SIG-M5 treated with dmso at 0.1 percent for 504 hours (cell line): ENCODE measurements at regions not wholly inside any gene's neighbourhood (a gene's known extent, or its start where the extent isn't known, plus 50 kb on each side); places are given as distances from the start of the nearest gene placed in this dataset.
A peak's percentile ranks its signal among the peaks of the same experiment; 100 is the strongest.
"Not testable (repeated sequence)": the region's sequence is repeated elsewhere in the genome, so short reads cannot be mapped to it uniquely, and the experiment has no call there.

Experiments used
- DNase-seq: peaks from one replicate; lab custom pipeline; 2025; ENCODE audit not compliant: unreplicated experiment; lab: John Stamatoyannopoulos, UW

DNA sequence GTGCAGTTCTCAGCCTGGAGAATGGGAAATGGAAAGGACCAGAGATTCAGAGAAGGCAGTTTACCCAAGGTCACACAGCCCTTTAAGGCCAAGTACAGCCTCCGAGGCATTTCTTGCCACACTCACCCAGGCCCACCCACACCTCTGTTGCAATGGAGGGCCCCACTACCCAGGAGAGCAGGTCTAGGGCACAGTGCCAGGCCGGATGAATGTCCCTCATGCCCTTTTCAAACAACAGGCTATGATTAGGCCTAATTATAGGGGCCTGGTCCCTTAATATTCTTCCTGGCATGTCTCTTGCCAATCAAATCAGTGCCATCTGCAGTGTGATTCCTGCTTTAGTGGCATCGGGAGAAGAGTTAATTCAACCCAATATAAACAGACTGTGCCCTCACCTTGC lies 195.3 kb downstream of the KLRB1 start:
- not testable (repeated sequence) for DNase-seq

GRCh38 chr12:9411616-9412268 lies 196.0 kb downstream of the KLRB1 start:
- DNase-seq = not testable (repeated sequence)

DNA sequence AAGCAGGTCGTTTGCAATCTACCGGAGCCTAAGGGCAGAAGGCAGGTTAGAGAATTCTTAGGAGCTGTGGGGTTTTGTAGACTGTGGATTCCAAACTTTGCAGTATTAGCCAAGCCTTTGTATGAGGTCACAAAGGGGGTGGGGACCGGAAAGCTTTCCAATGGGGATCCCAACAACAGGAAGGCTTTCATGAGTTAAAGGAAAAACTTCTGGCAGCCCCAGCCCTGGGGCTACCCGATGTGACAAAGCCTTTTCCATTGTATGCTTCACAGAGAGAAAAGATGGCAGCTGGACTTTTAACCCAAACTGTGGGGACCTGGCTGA lies 199.2 kb upstream of the PZP start:
- DNase-seq = not testable (repeated sequence)

DNA sequence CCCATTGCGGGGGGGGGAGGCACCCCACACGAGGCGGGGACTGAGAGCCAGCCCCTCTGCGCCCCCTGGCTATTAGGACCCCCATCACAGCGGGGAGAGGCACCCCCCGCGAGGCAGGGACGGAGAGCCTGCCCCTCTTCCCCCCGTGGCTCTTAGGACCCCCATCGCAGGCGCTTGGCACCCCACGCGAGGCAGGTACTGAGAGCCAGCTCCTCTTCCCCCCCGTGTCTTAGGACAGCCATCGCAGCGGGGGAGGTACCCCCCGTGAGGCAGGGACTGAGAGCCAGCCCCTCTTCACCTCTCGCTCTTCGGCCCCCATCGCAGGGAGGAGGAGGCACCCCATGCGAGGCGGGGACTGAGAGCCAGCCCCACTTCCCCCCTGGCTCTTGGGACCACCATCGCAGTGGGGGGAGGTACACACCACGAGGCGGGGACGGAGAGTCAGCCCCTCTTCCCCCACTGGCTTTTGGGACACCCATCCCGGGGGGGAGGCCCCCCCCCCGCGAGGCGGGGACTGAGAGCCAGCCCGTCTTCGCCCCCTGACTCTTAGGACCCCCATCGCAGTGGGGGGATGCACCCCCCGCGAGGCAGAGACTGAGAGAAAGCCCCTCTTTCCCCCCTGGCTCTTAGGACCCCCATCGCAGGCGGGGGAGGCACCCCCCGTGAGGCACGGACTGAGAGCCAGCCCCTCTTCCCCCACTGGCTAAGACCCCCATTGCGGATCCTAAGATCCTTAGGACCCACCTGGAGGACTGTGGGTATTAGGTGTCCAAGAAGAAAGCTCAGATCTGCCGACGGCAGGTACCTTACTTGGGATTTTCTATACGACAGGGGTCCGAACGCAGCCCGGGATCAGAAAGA lies 198.6 kb upstream of the PZP start:
- no peak for DNase-seq

DNA sequence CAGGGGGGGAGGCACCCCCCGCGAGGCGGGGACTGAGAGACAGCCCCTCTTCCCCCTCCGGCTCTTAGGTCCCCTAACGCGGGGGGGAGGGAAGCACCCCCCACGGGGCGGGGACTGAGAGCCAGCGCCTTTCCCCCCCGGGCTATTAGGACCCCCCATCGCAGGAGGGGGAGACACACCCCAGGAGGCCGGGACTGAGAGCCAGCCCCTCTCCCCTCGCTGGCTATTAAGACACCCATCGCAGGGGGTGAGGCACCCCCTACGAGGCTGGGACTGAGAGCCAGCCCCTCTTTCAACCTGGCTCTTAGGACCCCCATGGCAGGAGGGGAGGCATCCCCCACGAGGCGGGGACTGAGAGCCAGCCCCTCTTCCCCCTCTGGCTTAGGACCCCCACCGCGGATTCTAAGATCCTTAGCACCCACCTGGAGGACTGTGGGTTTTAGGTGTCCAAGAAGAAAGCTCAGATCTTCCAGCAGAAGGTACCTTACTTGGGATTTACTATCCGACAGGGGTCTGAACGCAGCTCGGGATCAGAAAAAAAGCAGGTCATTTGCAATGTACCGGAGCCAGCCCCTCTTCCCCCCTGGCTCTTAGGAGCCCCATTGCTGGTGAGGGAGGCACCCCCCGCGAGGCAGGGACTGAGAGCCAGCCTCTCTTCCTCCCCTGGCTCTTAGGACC lies 197.8 kb upstream of the PZP start:
- DNase-seq = no peak

- DNase-seq = no peak
Observed at GRCh38 chr12:9404469-9405260, 196.5 kb upstream of the PZP start.

GRCh38 chr12:9404031-9404430 lies 195.8 kb upstream of the PZP start:
- DNase-seq = no peak

DNA sequence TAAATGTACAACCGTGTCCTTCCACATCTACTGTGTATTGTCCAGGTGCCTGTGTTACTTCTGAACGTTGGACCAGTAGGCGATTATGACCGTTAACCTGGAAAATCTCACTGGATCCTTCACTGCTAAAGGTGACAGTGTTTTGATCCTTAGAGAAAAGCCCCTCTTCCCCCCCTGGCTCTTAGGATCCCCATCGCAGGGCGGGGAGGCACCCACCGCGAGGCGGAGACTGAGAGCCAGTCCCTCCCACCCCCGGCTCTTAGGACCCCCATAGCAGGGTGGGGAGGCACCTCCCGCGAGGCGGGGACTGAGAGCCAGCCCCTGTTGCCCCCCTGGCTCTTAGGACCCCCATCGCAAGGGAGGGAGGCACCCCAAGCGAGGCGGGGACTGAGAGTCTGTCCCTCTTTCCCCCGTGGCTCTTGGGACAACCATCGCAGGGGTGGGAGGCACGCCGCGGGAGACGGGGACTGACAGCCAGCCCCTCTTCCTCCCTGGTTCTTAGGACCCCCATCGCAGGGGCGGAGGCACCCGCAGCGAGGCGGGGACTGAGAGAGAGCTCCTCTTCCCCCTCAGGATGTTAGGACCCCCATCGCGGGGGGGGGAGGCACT lies 194.3 kb upstream of the PZP start:
- not testable (repeated sequence) for DNase-seq

GRCh38 chr12:9396367-9396766 lies 188.2 kb upstream of the PZP start:
- not testable (repeated sequence) for DNase-seq

DNA sequence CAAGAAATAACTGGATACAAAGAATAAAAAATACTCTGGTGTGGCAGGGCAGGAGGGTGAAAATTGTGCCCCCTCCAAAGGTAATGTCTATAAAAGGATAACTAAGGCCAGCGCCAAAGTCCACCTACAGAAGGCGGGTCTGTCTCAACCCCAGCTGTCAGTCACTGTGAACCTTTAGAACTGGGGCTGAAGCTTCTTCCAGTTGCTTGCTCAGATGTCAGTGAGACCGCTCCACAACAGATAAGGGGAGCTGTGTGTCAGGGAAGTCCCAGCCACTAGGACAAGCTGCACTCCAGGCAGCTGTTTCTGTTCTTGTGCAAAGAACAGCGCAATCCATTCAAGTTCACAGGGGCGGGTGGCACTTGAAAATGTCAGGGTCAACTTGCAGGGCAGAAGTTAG lies 187.0 kb upstream of the PZP start:
- DNase-seq = not testable (repeated sequence)

DNA sequence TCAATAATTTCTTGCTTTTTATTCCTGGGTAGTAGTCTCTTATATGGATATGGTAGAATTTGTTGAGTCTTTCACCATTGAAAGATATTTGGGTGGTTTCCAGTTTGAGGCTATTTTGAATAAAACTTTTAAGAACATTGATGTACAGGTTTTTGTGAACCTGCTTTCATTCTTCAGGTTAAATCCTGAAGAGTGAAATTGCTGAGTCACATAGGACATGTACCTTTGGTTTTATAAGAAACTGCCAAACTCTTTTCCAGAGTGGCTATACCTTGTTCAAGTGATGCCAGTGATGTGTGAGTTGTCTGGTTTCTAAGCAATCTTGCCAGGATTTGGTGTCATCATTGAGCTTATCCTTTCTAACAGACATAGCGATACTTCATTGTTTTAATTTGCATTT lies 184.6 kb upstream of the PZP start:
- no peak for DNase-seq

DNA sequence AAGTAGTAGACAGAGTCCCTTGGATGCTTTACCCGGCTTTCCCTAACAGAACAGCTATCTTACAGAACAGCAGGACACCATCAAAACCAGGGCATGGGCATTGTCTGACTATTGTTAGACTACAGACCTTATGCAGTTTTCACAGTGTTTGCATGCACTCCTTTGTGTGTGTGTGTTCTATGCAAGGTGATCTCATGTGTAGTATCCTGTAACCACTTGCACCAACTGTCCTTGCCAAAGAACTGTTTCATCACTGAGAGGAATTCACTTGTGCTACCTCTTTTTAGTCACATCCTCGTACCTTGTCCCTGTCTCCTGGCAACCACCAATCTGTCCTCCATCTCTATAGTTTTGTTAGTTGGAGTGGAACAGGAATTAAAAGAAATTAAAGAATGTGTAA lies 183.6 kb upstream of the PZP start:
- DNase-seq = no peak

GRCh38 chr12:9390761-9391160 lies 182.6 kb upstream of the PZP start:
- no peak for DNase-seq

DNA sequence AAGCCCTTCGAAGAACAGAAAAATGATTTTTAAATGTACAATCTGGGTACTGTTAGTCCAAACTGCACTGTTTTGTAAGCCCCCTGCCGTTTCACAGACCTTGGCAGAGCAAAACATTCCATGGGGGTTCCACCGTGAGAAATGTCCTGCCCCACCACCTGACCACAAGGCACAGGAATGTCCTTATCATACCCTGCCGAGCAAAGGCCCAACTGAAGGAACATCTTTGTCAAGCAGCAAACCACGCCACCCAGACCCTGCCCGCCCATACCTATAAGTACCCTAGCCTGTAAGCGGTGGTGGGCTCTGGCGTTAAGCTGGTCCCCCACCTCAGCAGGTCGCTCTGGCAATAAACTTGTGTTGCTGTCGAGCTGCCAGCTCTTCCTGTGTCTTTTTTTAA lies 181.6 kb upstream of the PZP start:
- DNase-seq = no peak

- DNase-seq = no peak
Observed at GRCh38 chr12:9388379-9388778, 180.2 kb upstream of the PZP start.

DNA sequence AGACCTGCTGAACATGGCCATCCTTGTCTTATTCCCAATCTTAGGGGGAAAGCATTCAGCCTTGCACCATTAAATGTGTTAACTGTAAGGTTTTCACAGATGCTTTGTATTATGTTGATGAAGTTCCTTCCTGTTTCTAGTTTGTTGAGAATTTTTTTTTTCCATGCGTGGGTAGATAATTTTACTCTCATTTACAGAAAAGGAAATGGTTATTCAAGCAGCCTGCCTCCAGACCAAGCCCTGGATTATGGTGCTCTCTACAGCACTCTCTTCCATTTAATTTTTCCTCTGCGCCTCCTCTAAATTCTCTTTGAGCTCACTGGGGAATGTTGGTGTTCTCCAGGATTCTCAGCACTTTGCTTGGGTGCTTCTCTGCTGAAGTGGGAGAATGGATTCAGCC lies 179.3 kb upstream of the PZP start:
- DNase-seq = no peak

DNA sequence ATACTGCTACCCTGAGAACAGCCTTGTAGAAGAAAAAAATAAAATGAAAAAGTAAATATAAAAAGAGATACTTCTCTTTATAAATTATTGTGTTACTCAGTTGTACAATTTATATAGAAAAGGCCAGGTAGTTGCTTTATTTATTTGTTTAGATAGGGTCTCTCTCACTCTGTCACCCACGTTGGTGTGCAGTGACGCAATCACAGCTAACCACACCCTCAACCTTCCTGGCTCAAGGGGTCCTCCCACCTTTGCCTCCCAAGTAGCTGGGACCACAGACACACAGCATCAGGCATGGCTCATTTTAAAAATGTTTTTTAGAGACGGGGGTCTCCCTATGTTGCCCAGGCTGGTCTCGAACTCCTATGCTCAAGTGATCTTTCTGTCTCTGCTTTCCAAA lies 175.4 kb upstream of the PZP start:
- DNase-seq = no peak

- peak; percentile 36 for DNase-seq
Observed at GRCh38 chr12:9381619-9382018, 173.4 kb upstream of the PZP start.

GRCh38 chr12:9380650-9381049 lies 172.5 kb upstream of the PZP start:
- DNase-seq = no peak

DNA sequence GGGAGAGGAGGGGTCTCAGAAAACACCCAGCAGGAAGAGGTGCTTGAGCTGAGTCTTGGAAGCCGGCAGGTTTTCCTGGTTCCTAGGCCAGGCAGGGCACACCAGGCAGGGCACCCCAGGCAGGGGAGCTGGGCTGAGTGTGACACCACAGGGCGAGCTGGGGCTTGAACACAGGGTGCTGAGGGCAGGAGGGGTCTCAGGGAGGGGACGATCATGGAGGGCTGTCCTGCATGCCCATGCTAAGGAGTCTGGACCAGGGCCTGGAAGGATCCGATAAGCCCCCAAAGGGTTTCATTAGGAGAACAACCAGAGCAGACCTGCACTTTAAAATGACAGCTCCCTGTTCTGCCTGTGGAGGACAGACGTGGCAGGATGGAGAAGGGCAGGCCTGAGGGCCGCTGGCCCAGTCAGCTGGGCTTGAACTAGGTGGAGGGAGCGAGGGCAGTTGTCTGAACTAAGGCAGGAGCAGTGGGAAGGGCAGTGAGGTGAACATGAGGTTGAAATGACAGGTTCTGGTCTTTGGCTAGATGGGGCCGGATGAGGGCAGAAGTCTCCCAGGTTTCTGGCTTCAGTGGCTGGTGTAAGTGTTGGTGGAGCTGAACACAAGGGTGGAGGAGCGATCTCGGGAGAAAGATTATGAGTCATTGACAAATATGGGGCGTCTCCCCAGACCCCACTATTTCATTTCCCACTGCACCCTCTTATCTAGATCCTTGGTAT lies 171.0 kb upstream of the PZP start:
- no peak for DNase-seq
